Nephron (organoid): ENCODE measurements at regions not wholly inside any gene's neighbourhood (a gene's known extent, or its start where the extent isn't known, plus 50 kb on each side); places are given as distances from the start of the nearest gene placed in this dataset.
"Not testable (repeated sequence)": the region's sequence is repeated elsewhere in the genome, so short reads cannot be mapped to it uniquely, and the experiment has no call there.

ENCODE experiments used
- H3K27ac Mint-ChIP-seq, 3 experiments: 2 replicates each; pipeline ENCODE4 v1.8.0; 2020; ENCODE audit warnings: mixed read lengths in 3 of 3, mild to moderate bottlenecking in 2 of 3, moderate library complexity in 1 of 3
- H3K27me3 Mint-ChIP-seq: 2 replicates; pipeline ENCODE4 v1.8.0; 2021; ENCODE audit warnings: low read depth, mild to moderate bottlenecking, moderate library complexity, mixed read lengths
- H3K36me3 Mint-ChIP-seq: 2 replicates; pipeline ENCODE4 v1.8.0; 2020; ENCODE audit warnings: low read depth, mixed read lengths
- H3K4me1 Mint-ChIP-seq: 2 replicates; pipeline ENCODE4 v1.8.0; 2020; ENCODE audit warnings: mixed read lengths
- H3K4me3 Mint-ChIP-seq, 3 experiments: 2 replicates each; pipeline ENCODE4 v1.8.0; 2020; ENCODE audit warnings: mild to moderate bottlenecking in 3 of 3, mixed read lengths in 3 of 3, moderate library complexity in 2 of 3
- H3K9me3 Mint-ChIP-seq: 2 replicates; pipeline ENCODE4 v1.8.0; 2020; ENCODE audit warnings: mixed read lengths
- CTCF ChIP-seq, 3 experiments: fragments of 200-600 bp; sonication (generic); IDR thresholded peaks; one replicate each; pipeline ENCODE4 v1.5.0; 2021; ENCODE audit warnings: antibody characterized with exemption in 3 of 3; ENCODE audit not compliant: unreplicated experiment in 3 of 3

DNA sequence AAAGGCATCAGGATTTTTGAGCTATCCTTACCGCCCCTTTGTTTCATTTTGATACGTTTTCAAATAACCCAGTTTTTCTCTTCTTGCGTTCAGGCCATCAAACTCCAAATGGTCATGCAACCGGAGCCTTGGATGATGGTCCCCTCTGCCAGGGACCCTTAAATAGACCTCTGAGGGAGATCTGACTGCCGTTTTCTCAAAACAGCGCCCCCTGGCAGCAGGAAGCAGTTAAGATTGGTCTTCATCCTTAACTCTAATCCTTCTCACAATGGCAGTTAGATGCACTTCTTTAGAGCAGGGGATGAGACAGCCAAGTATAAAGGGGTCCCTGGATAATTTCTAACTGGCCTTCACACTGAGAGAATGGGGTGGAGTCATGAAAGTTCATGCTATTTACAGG, 525.0 kb upstream of the SPANXN1 start:
- Mint-ChIP-seq H3K27ac (no peak overlapping the region), H3K9me3 (peaks cover 7% of the 10 kb centered on the region), H3K27me3 (no peaks in the 10 kb centered on the region), H3K4me1 (no peaks in the 10 kb centered on the region), H3K4me3 (no peak overlapping the region), H3K36me3 (no peaks in the 10 kb centered on the region)
- no peak for TF ChIP-seq CTCF (IDR thresholded peaks at IDR 0.05; ENCODE audit: unreplicated experiment in 3 of 3)

DNA sequence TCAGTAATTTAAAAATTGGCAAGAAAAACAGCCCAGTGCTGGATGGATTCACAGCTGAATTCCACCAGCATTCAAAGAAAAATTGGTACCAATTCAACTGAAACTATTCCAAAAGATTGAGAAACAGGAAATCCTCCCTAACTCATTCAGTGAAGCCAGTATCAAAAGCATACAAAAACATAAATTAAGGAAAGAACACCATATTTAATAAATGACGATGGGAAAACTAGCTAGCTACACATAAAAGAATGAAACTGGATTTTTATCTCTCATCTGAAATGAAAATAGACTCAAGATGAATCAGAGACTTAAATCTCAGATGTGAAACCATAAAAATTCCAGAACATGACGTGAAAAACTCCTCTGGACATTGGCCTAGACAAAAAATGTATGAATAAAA, 516.8 kb upstream of the SPANXN1 start:
- Mint-ChIP-seq H3K4me1 (no peaks in the 10 kb centered on the region), H3K4me3 (no peak overlapping the region), H3K27me3 (no peaks in the 10 kb centered on the region), H3K27ac (peak overlapping the region in 2 of 3 experiments; percentile 27 to 35), H3K36me3 (no peaks in the 10 kb centered on the region), H3K9me3 (peaks cover 12% of the 10 kb centered on the region)
- TF ChIP-seq CTCF (IDR thresholded peaks at IDR 0.05; ENCODE audit: unreplicated experiment in 3 of 3) = no peak

DNA sequence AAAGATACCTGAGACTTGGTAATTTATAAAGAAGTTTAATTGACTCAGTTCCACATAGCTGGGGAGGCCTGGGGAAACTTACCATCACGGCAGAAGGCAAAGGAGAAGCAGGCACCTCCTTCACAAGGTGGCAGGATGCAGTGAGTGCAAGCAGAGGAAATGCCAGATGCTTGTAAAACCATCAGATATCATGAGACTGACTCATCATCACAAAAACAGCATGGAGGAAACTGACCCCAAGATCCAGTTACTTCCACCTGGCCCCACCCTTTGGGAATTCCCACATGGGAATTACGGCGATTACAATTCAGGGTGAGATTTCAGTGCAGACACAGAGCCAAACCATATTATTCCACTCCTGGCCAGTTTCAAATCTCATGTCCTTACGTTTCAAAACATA, 514.7 kb upstream of the SPANXN1 start:
- Mint-ChIP-seq H3K27ac (no peak overlapping the region), H3K4me3 (no peak overlapping the region), H3K4me1 (no peaks in the 10 kb centered on the region), H3K36me3 (no peaks in the 10 kb centered on the region), H3K9me3 (peaks cover 9% of the 10 kb centered on the region), H3K27me3 (no peaks in the 10 kb centered on the region)
- no peak for TF ChIP-seq CTCF (IDR thresholded peaks at IDR 0.05; ENCODE audit: unreplicated experiment in 3 of 3)

DNA sequence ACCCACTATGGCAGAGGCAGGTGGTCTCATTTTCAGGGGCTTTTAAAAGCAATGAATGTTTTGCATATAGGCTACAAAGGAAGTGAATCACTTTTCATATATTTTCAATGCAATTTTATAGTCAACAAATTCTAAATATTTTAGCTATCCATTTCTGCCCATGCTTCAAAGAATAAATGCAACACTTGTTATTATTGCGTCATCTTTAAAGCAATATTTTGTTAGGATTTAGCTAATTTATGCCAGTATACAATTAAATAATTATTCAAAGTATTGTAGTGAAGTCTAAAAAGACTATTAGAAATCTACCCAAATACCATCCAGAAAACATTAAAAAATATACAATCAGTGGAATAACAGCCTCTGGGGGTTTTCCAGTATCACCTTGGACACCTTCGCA, 509.1 kb upstream of the SPANXN1 start:
- TF ChIP-seq CTCF (IDR thresholded peaks at IDR 0.05; ENCODE audit: unreplicated experiment in 3 of 3) = no peak
- Mint-ChIP-seq H3K4me1 (no peaks in the 10 kb centered on the region), H3K27ac (no peak overlapping the region), H3K36me3 (no peaks in the 10 kb centered on the region), H3K9me3 (peaks cover 7% of the 10 kb centered on the region), H3K27me3 (no peaks in the 10 kb centered on the region), H3K4me3 (no peak overlapping the region)

GRCh38 chrX:144768540-144768939, 478.8 kb upstream of the SPANXN1 start:
- no peak overlapping the region for H3K27ac Mint-ChIP-seq
- no peaks in the 10 kb centered on the region for H3K36me3 Mint-ChIP-seq

GRCh38 chrX:144783528-144783927, 463.8 kb upstream of the SPANXN1 start:
- H3K27ac Mint-ChIP-seq, H3K36me3 Mint-ChIP-seq, H3K4me1 Mint-ChIP-seq, H3K4me3 Mint-ChIP-seq, H3K27me3 Mint-ChIP-seq: not testable (repeated sequence)
- peaks cover 27% of the 10 kb centered on the region for H3K9me3 Mint-ChIP-seq

More at GRCh38 chrX:144768540-144768939, 478.8 kb upstream of the SPANXN1 start:
- Mint-ChIP-seq H3K4me1 (no peaks in the 10 kb centered on the region), H3K4me3 (no peak overlapping the region), H3K27me3 (no peaks in the 10 kb centered on the region), H3K9me3 (peaks cover 3% of the 10 kb centered on the region)
- TF ChIP-seq CTCF (IDR thresholded peaks at IDR 0.05; ENCODE audit: unreplicated experiment in 3 of 3) = no peak
